ENCODE measurements at regions not wholly inside any gene's neighbourhood (a gene's known extent, or its start where the extent isn't known, plus 50 kb on each side); places are given as distances from the start of the nearest gene placed in this dataset.
"Not testable (repeated sequence)": the region's sequence is repeated elsewhere in the genome, so short reads cannot be mapped to it uniquely, and the experiment has no call there.

- DNase-seq: no peak
Measured at GRCh38 chr6:119423996-119424395, 74.4 kb upstream of the MAN1A1 start.

- not testable (repeated sequence) for DNase-seq
Measured at GRCh38 chr6:119418084-119418483, 68.5 kb upstream of the MAN1A1 start.

DNA sequence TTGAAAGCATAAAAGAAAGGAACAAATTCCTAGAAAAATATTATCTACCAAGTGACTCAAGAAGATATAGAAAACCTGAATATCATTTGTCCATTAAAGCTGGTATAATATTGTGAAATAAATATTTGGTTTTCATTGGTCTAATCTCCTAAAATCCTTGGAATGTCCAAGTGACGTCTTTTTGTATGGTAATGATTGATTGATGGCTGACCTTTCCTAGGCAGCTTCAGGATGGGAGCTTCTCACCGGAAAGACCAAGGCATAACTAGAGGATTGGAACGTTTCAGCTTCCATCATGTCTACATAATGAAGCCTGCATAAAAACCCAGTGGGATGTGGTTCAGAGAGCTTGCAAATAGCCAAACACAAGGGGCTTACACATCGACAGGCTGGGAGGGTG lies 57.6 kb upstream of the MAN1A1 start:
- no peak for DNase-seq

GRCh38 chr6:119405114-119405513 lies 55.6 kb upstream of the MAN1A1 start:
- not testable (repeated sequence) for DNase-seq
